ENCODE measurements at regions not wholly inside any gene's neighbourhood (a gene's known extent, or its start where the extent isn't known, plus 50 kb on each side); places are given as distances from the start of the nearest gene placed in this dataset.

- no CpG with 5 or more reads among the region's 2 CpGs for WGBS, 2 experiments (ENCODE audit: extremely low coverage in 2 of 2, insufficient read length in 1 of 2)
- intact Hi-C loops (cut with micrococcal nuclease), result no loop called here
- Histone ChIP-seq H3K9ac (ENCODE audit: low read depth, low read length) (no peak overlapping the region), H3K27ac (ENCODE audit: insufficient read depth, low read length) (no peak overlapping the region), H3K36me3 (ENCODE audit: control insufficient read depth, insufficient read depth, low read length) (no peaks in the 10 kb centered on the region), H3K56ac (ENCODE audit: extremely low read depth, insufficient read depth, low read length) (no peak overlapping the region), H3K18ac (ENCODE audit: low read depth, low read length) (no peak overlapping the region), H3K4ac (ENCODE audit: low read depth, low read length) (no peak overlapping the region), H3K4me1 (ENCODE audit: control insufficient read depth, insufficient read depth, low read length) (no peaks in the 10 kb centered on the region), H2AK9ac (replicated peaks; ENCODE audit: low read depth, low read length, poor library complexity) (no peak overlapping the region), H2BK20ac (ENCODE audit: low read depth, low read length) (no peak overlapping the region), H2AFZ (replicated peaks; ENCODE audit: low read length, poor library complexity) (no peak overlapping the region), H3K23ac (ENCODE audit: low read depth, low read length) (no peak overlapping the region), H4K5ac (ENCODE audit: low read depth, low read length) (no peak overlapping the region), H3K27me3 (ENCODE audit: control insufficient read depth, insufficient read depth, low read length) (no peaks in the 10 kb centered on the region), H4K20me1 (ENCODE audit: insufficient read depth, low read length) (no peaks in the 10 kb centered on the region), H2BK120ac (ENCODE audit: low read depth, low read length) (no peak overlapping the region), H3K9me3 (ENCODE audit: control insufficient read depth, insufficient read depth, low read length) (no peaks in the 10 kb centered on the region), H4K91ac (ENCODE audit: insufficient read depth, low read depth, low read length) (no peak overlapping the region), H3K9me1 (ENCODE audit: insufficient read depth, low read length) (no peaks in the 10 kb centered on the region), H4K8ac (ENCODE audit: low read depth in 2 of 2, low read length in 2 of 2) (no peak overlapping the region), H3K4me2 (ENCODE audit: low read depth, low read length) (no peak overlapping the region), H3K79me1 (ENCODE audit: low read depth in 1 of 2, low read length in 2 of 2) (no peaks in the 10 kb centered on the region), H3K4me3 (ENCODE audit: insufficient read depth, low read depth, low read length) (no peak overlapping the region), H2BK5ac (ENCODE audit: low read depth, low read length, poor library complexity, severe bottlenecking) (no peak overlapping the region), H3K14ac (replicated peaks; ENCODE audit: low read depth, low read length) (no peak overlapping the region), H2BK15ac (ENCODE audit: low read depth, low read length) (no peak overlapping the region), H2AK5ac (ENCODE audit: low read depth, low read length) (no peak overlapping the region)
- in situ Hi-C loops (cut with MboI; ENCODE audit: low sequenced_read_pairs), result no loop called here
- no TSS peak for BruUV-seq (replicated peaks)
- ATAC-seq (ENCODE audit: low read depth) (no peak), DNase-seq (no peak)
- ChIA-PET CTCF (no interaction called here), POLR2A (ENCODE audit: unreplicated experiment) (no interaction called here)
- dilution Hi-C loops (cut with HindIII; ENCODE audit: low sequenced_read_pairs, unreplicated experiment), result no loop called here
- TF ChIP-seq ELK1 (IDR thresholded peaks at IDR 0.05; ENCODE audit: borderline replicate concordance, low read depth, low read length) (no peak), BHLHE40 (IDR thresholded peaks at IDR 0.05; ENCODE audit: low read depth, low read length) (no peak), RFX5 (IDR thresholded peaks at IDR 0.05; ENCODE audit: low read depth, low read length) (no peak), CEBPB (IDR thresholded peaks at IDR 0.05; ENCODE audit: low read depth, low read length) (no peak), CHD1 (IDR thresholded peaks at IDR 0.05; ENCODE audit: low read depth, low read length) (no peak), MAZ (IDR thresholded peaks at IDR 0.05; ENCODE audit: borderline replicate concordance, low read depth, low read length) (no peak), MXI1 (IDR thresholded peaks at IDR 0.05; ENCODE audit: borderline replicate concordance, low read depth, low read length) (no peak), FOS (IDR thresholded peaks at IDR 0.05; ENCODE audit: low read depth, low read length) (no peak)
Observed at GRCh38 chr2:78120275-78120674, 598.1 kb upstream of the LRRTM4 start.

All from IMR-90 (cell line).